Naive thymus-derived CD8-positive, alpha-beta T cell (primary cell): ENCODE measurements at regions not wholly inside any gene's neighbourhood (a gene's known extent, or its start where the extent isn't known, plus 50 kb on each side); places are given as distances from the start of the nearest gene placed in this dataset.
"Not testable (repeated sequence)": the region's sequence is repeated elsewhere in the genome, so short reads cannot be mapped to it uniquely, and the experiment has no call there.

Experiments
- ATAC-seq, 2 donors: fragments of 150-1000 bp; cut with Tn5 transposase in 1 of 2; sonication (Bioruptor Pico), chemical (Tn5 transposase) in 1 of 2; 1 replicate in 1 of 2; 2 replicates in 1 of 2; pipeline ENCODE4 v1.10.0; 2021; ENCODE audit warnings: mild to moderate bottlenecking in 2 of 2, moderate library complexity in 2 of 2
- POLR2A ChIA-PET: fragments of 350-600 bp; sonication (Branson Sonifier 250); formaldehyde crosslinking; loops from one replicate; lab custom pipeline; 2021; ENCODE audit warnings: antibody characterized with exemption; lab: Charles Lee
- DNase-seq, 10 donors: peaks; one replicate each; pipeline versions ENCODE4 v3.0.0 to v3.0.0-alpha.2; 2020 to 2022
- H3K27ac Mint-ChIP-seq, 10 donors: one replicate each; pipeline ENCODE4 v1.8.0; 2020 to 2022; ENCODE audit warnings: mild to moderate bottlenecking in 10 of 10, mixed read lengths in 10 of 10, moderate library complexity in 4 of 10, inconsistent platforms in 1 of 10
- H3K27me3 Mint-ChIP-seq, 5 donors: one replicate each; pipeline ENCODE4 v1.8.0; 2021 to 2022; ENCODE audit warnings: mixed read lengths in 5 of 5
- H3K36me3 Mint-ChIP-seq, 3 donors: one replicate each; pipeline ENCODE4 v1.8.0; 2020 to 2022; ENCODE audit warnings: mixed read lengths in 3 of 3, mild to moderate bottlenecking in 2 of 3, inconsistent platforms in 1 of 3
- H3K4me1 Mint-ChIP-seq, 4 donors: one replicate each; pipeline ENCODE4 v1.8.0; 2021 to 2022; ENCODE audit warnings: mixed read lengths in 4 of 4
- H3K4me3 Mint-ChIP-seq, 10 donors: one replicate each; pipeline ENCODE4 v1.8.0; 2020 to 2022; ENCODE audit warnings: mild to moderate bottlenecking in 10 of 10, mixed read lengths in 10 of 10, moderate library complexity in 6 of 10, inconsistent platforms in 1 of 10
- H3K9me3 Mint-ChIP-seq, 9 donors: one replicate each; pipeline ENCODE4 v1.8.0; 2020 to 2022; ENCODE audit warnings: mixed read lengths in 9 of 9, mild to moderate bottlenecking in 3 of 9, inconsistent platforms in 1 of 9, moderate library complexity in 1 of 9

DNA sequence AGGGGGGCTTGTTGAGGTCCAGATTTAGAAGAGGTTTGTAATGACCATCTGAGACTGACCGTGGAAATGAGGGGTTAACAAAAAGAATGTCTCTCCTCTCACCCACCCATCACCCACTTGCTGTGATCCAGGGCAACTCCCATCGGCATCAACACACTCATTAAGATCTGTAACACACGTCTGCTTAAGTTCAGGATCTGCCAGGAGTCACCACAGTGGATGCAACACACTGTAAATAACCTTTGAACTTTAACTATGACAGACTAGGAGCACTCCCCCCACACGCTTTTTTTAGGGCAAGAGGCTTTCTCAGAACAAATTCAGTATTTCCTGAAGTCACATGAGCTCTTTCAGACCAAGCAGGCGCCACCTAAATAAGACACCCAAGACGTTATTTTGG lies 301.9 kb downstream of the ANAPC1 start:
- H3K9me3 Mint-ChIP-seq, H3K36me3 Mint-ChIP-seq, H3K4me1 Mint-ChIP-seq, POLR2A ChIA-PET, H3K27me3 Mint-ChIP-seq, DNase-seq, ATAC-seq, H3K4me3 Mint-ChIP-seq, H3K27ac Mint-ChIP-seq: not testable (repeated sequence)

GRCh38 chr2:111583480-111583879 lies 300.5 kb downstream of the ANAPC1 start:
- ATAC-seq, H3K9me3 Mint-ChIP-seq, H3K27me3 Mint-ChIP-seq, H3K27ac Mint-ChIP-seq, H3K4me1 Mint-ChIP-seq, POLR2A ChIA-PET, H3K4me3 Mint-ChIP-seq, H3K36me3 Mint-ChIP-seq, DNase-seq: not testable (repeated sequence)

DNA sequence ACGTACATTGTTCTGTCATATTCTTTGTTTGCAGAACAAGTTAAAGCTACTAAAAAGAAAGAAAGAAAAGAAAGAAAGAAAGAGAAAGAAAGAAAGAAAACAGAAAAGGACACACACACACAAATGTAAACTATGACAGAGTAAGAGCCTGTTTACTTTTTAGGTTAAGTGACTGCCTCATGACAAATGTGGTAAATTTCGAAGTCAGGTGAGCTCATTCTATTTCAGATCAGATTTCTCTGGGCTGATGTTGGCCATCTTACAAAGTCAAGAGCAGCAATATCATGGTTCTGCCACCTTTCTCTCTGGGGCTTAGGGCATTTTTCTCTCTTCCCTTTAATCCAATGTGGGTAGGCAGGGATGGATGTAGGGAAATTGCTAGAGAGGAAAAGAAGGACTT lies 299.5 kb downstream of the ANAPC1 start:
- H3K27ac Mint-ChIP-seq, H3K9me3 Mint-ChIP-seq, POLR2A ChIA-PET, DNase-seq, H3K27me3 Mint-ChIP-seq, H3K4me1 Mint-ChIP-seq, H3K36me3 Mint-ChIP-seq, ATAC-seq, H3K4me3 Mint-ChIP-seq: not testable (repeated sequence)

DNA sequence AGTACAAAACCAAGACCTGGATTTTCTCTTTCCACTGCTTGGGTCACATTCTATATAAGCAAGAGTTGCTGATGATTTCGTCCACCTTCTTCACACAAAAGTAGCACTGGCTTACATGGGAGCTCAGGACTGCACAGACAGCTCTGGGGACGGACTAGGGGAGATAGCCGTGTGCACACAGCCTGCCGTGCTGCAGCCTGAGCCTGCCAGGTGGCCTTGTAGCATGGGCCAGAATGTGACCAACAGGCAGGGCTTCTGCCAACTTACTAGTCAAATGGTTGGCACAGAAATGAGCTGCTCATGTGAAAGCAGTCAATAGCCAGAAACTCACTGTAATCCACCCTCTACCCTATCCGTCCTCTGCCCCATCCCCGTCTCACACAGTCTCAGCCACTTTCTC lies 299.0 kb downstream of the ANAPC1 start:
- H3K9me3 Mint-ChIP-seq, H3K36me3 Mint-ChIP-seq, ATAC-seq, DNase-seq, H3K4me1 Mint-ChIP-seq, H3K27me3 Mint-ChIP-seq, H3K27ac Mint-ChIP-seq, H3K4me3 Mint-ChIP-seq, POLR2A ChIA-PET: not testable (repeated sequence)

DNA sequence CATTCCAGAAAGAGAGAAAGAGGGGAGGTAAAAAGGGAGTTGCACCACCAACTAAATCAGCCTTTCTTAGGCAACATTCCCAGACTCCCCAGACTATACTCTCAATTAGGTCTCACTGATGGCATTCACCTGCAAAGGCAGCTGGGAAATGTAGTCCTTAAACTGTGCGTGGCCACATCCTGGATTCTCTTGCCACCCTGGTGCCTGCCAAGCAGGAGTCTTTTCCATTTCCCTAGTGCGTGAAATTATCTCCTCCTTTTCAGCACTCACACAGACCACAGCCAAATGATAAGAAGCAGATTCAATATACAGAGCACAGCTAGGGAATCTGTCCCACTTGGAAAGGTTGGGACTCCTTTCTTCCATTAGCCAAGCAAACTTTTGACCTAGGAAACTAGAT lies 298.0 kb downstream of the ANAPC1 start:
- ATAC-seq, POLR2A ChIA-PET, H3K9me3 Mint-ChIP-seq: not testable (repeated sequence)

GRCh38 chr2:111595072-111595471 lies 288.9 kb downstream of the ANAPC1 start:
- DNase-seq, ATAC-seq, POLR2A ChIA-PET, H3K4me1 Mint-ChIP-seq, H3K36me3 Mint-ChIP-seq, H3K27ac Mint-ChIP-seq, H3K4me3 Mint-ChIP-seq, H3K9me3 Mint-ChIP-seq: not testable (repeated sequence)
- H3K27me3 Mint-ChIP-seq: peaks cover 0 to 16% (median 1%) of the 10 kb centered on the region in 5 donors

More for the DNA sequence above, 298.0 kb downstream of the ANAPC1 start:
- not testable (repeated sequence) for DNase-seq, H3K27me3 Mint-ChIP-seq, H3K4me3 Mint-ChIP-seq, H3K4me1 Mint-ChIP-seq, H3K27ac Mint-ChIP-seq, H3K36me3 Mint-ChIP-seq

GRCh38 chr2:111596808-111597705 lies 286.9 kb downstream of the ANAPC1 start:
- H3K27me3 Mint-ChIP-seq: peaks cover 0 to 16% (median 1%) of the 10 kb centered on the region in 5 donors
- H3K4me1 Mint-ChIP-seq, ATAC-seq, DNase-seq, H3K9me3 Mint-ChIP-seq, H3K27ac Mint-ChIP-seq, H3K4me3 Mint-ChIP-seq, H3K36me3 Mint-ChIP-seq, POLR2A ChIA-PET: not testable (repeated sequence)

GRCh38 chr2:111598944-111599343 lies 285.0 kb downstream of the ANAPC1 start:
- DNase-seq, ATAC-seq, H3K27ac Mint-ChIP-seq, H3K9me3 Mint-ChIP-seq, H3K4me3 Mint-ChIP-seq, H3K4me1 Mint-ChIP-seq, H3K36me3 Mint-ChIP-seq, POLR2A ChIA-PET: not testable (repeated sequence)
- H3K27me3 Mint-ChIP-seq: peaks cover 0 to 16% (median 1%) of the 10 kb centered on the region in 5 donors

- ATAC-seq, H3K4me3 Mint-ChIP-seq, H3K36me3 Mint-ChIP-seq, POLR2A ChIA-PET, H3K9me3 Mint-ChIP-seq, H3K4me1 Mint-ChIP-seq, H3K27ac Mint-ChIP-seq, DNase-seq: not testable (repeated sequence)
- H3K27me3 Mint-ChIP-seq: peaks cover 0 to 16% (median 1%) of the 10 kb centered on the region in 5 donors
Observed at GRCh38 chr2:111602259-111602658, 281.7 kb downstream of the ANAPC1 start.

DNA sequence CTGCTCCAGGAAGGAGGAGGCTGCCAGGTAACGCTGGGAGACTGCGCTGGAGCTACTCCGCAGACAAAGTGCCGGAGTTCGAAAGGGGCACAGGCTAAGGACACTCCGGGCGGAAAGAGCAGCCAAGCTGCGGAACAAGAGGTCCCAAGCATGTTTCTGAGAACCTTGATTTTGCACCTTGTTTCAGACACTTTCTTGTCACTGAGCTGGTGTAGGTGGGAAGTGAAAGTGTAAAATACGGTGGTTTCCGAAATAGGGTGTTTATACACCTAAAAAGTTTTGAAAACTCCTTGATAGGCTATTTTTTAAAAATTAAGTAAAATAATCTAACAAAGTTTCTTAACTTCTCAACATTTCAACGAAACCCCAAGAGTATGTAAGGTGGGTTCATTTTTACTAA lies 278.2 kb downstream of the ANAPC1 start:
- POLR2A ChIA-PET, H3K27ac Mint-ChIP-seq, H3K27me3 Mint-ChIP-seq, H3K4me3 Mint-ChIP-seq, H3K4me1 Mint-ChIP-seq, ATAC-seq, DNase-seq, H3K9me3 Mint-ChIP-seq, H3K36me3 Mint-ChIP-seq: not testable (repeated sequence)

- H3K4me3 Mint-ChIP-seq, H3K27me3 Mint-ChIP-seq, H3K4me1 Mint-ChIP-seq, H3K36me3 Mint-ChIP-seq, H3K9me3 Mint-ChIP-seq, DNase-seq, POLR2A ChIA-PET, ATAC-seq, H3K27ac Mint-ChIP-seq: not testable (repeated sequence)
Observed at GRCh38 chr2:111606632-111607031, 277.4 kb downstream of the ANAPC1 start.

- DNase-seq, H3K36me3 Mint-ChIP-seq, H3K4me3 Mint-ChIP-seq, H3K9me3 Mint-ChIP-seq, ATAC-seq, H3K27ac Mint-ChIP-seq, POLR2A ChIA-PET, H3K27me3 Mint-ChIP-seq, H3K4me1 Mint-ChIP-seq: not testable (repeated sequence)
Observed at GRCh38 chr2:111609146-111609844, 274.7 kb downstream of the ANAPC1 start.

- H3K27me3 Mint-ChIP-seq, DNase-seq, POLR2A ChIA-PET, ATAC-seq, H3K4me3 Mint-ChIP-seq, H3K4me1 Mint-ChIP-seq, H3K9me3 Mint-ChIP-seq, H3K27ac Mint-ChIP-seq, H3K36me3 Mint-ChIP-seq: not testable (repeated sequence)
Observed at GRCh38 chr2:111610035-111610434, 274.0 kb downstream of the ANAPC1 start.
